ENCODE measurements at regions not wholly inside any gene's neighbourhood (a gene's known extent, or its start where the extent isn't known, plus 50 kb on each side); places are given as distances from the start of the nearest gene placed in this dataset.

DNA sequence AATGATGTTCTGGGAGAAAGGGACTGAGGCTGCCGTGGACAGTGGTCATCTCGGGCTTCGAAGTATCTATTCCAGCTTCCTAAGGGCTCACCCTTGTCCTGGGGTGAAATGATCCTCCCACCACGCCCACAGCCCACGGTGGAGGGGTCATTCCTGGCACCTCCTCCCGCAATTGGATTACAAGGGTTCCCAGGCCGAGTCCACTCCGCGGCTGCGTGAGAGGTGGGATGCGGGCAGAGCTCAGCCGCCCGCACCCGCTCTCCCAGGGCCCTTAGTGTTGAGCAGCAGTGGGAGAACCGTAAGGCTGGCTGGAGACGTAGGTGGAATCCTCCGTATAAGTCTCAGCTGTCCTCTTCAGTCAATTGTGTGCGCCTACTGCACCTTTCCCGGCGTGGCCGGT is 273.3 kb upstream of the ADAMTS16 start:
- TF ChIP-seq, protein P1, sequence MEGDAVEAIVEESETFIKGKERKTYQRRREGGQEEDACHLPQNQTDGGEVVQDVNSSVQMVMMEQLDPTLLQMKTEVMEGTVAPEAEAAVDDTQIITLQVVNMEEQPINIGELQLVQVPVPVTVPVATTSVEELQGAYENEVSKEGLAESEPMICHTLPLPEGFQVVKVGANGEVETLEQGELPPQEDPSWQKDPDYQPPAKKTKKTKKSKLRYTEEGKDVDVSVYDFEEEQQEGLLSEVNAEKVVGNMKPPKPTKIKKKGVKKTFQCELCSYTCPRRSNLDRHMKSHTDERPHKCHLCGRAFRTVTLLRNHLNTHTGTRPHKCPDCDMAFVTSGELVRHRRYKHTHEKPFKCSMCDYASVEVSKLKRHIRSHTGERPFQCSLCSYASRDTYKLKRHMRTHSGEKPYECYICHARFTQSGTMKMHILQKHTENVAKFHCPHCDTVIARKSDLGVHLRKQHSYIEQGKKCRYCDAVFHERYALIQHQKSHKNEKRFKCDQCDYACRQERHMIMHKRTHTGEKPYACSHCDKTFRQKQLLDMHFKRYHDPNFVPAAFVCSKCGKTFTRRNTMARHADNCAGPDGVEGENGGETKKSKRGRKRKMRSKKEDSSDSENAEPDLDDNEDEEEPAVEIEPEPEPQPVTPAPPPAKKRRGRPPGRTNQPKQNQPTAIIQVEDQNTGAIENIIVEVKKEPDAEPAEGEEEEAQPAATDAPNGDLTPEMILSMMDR (IDR thresholded peaks at IDR 0.05) = no peak
- TF ChIP-seq POLR2A (IDR thresholded peaks at IDR 0.05) = no peak

Measured in prostate gland (tissue), 2 donors.